Right lobe of liver (tissue), 4 donors: ENCODE measurements at regions not wholly inside any gene's neighbourhood (a gene's known extent, or its start where the extent isn't known, plus 50 kb on each side); places are given as distances from the start of the nearest gene placed in this dataset.

ENCODE experiments used
- POLR2A ChIP-seq: fragments of 450-650 bp; IDR thresholded peaks from one replicate; pipeline ENCODE4 v1.6.1; 2017; ENCODE audit warnings: antibody characterized with exemption, mild to moderate bottlenecking
- TF ChIP-seq, protein P1 (sequence below), 4 donors: fragments of 200-600 bp in 3 of 4; fragments of 450-650 bp in 1 of 4; IDR thresholded peaks; one replicate each; pipeline versions ENCODE4 v1.5.1 to v1.8.0; 2016 to 2022; ENCODE audit warnings: antibody characterized with exemption in 4 of 4, mild to moderate bottlenecking in 2 of 4
- donor health status: DM: no; HTN: no; CAD: no.
- donor health status: DM: no; HTN: no; CAD: no.
- donor health status: DM: no; HTN: yes; CAD: no.

DNA sequence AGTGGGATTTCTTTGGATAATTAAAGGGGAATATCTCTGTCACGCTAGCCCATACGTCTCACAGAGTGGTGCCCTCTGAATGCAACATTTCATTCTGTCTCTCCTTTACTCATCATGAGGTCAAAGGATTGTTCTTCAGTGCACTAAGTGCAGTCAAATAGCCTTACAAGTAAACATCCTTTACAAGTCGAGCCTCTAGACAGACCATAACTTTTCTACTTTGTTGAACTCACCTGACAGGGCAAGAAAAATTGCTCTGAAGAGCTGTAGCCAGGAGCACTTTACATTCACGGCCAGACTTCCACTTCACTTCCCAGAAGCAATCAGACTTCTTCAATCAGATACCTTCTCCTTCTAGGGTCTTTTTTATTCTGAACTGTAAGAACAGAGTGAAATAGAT is 768.0 kb upstream of the TMPRSS15 start:
- TF ChIP-seq, protein P1, sequence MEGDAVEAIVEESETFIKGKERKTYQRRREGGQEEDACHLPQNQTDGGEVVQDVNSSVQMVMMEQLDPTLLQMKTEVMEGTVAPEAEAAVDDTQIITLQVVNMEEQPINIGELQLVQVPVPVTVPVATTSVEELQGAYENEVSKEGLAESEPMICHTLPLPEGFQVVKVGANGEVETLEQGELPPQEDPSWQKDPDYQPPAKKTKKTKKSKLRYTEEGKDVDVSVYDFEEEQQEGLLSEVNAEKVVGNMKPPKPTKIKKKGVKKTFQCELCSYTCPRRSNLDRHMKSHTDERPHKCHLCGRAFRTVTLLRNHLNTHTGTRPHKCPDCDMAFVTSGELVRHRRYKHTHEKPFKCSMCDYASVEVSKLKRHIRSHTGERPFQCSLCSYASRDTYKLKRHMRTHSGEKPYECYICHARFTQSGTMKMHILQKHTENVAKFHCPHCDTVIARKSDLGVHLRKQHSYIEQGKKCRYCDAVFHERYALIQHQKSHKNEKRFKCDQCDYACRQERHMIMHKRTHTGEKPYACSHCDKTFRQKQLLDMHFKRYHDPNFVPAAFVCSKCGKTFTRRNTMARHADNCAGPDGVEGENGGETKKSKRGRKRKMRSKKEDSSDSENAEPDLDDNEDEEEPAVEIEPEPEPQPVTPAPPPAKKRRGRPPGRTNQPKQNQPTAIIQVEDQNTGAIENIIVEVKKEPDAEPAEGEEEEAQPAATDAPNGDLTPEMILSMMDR (IDR thresholded peaks at IDR 0.05), result no peak
- no peak for TF ChIP-seq POLR2A
